Astrocyte (in vitro differentiated cells and primary cell): ENCODE measurements at regions not wholly inside any gene's neighbourhood (a gene's known extent, or its start where the extent isn't known, plus 50 kb on each side); places are given as distances from the start of the nearest gene placed in this dataset.

Experiments used
- DNase-seq: peaks from one replicate; pipeline ENCODE4 v3.0.0-alpha.2; 2010; ENCODE audit warnings: low read depth
- FAIRE-seq: peaks from 2 replicates; lab custom pipeline; 2011; peaks lifted over from hg19 to GRCh38; lab: Jason Lieb, UNC
- H2AFZ ChIP-seq: 2 replicates; pipeline ENCODE4 v1.6.0; 2012; ENCODE audit warnings: low read depth, low read length, inconsistent platforms
- H3K27ac ChIP-seq: 2 replicates; pipeline ENCODE4 v1.5.1; 2011; ENCODE audit warnings: low read depth, low read length, inconsistent platforms
- H3K27me3 ChIP-seq: 2 replicates; pipeline ENCODE4 v1.6.0; 2011; ENCODE audit warnings: low read length, inconsistent platforms; ENCODE audit not compliant: insufficient read depth
- H3K36me3 ChIP-seq: 2 replicates; pipeline ENCODE4 v1.5.1; 2011; ENCODE audit warnings: low read length, inconsistent platforms; ENCODE audit not compliant: insufficient read depth
- H3K4me1 ChIP-seq: 2 replicates; pipeline ENCODE4 v1.5.1; 2011; ENCODE audit warnings: low read length, inconsistent platforms; ENCODE audit not compliant: insufficient read depth
- H3K4me2 ChIP-seq: 2 replicates; pipeline ENCODE4 v1.6.0; 2012; ENCODE audit warnings: low read length, inconsistent platforms
- H3K4me3 ChIP-seq: 2 replicates; pipeline ENCODE4 v1.5.1; 2011; ENCODE audit warnings: low read depth, mild to moderate bottlenecking, low read length, inconsistent platforms; ENCODE audit not compliant: insufficient read depth
- H3K79me2 ChIP-seq: 2 replicates; pipeline ENCODE4 v1.6.0; 2012; ENCODE audit warnings: mild to moderate bottlenecking, low read length, inconsistent platforms; ENCODE audit not compliant: insufficient read depth
- H3K9ac ChIP-seq: 2 replicates; pipeline ENCODE4 v1.6.0; 2012; ENCODE audit warnings: mild to moderate bottlenecking, low read length, inconsistent platforms
- H3K9me3 ChIP-seq: 2 replicates; pipeline ENCODE4 v1.5.1; 2012; ENCODE audit warnings: low read depth, mild to moderate bottlenecking, low read length, inconsistent platforms; ENCODE audit not compliant: insufficient read depth
- H4K20me1 ChIP-seq: 2 replicates; pipeline ENCODE4 v1.6.0; 2012; ENCODE audit warnings: low read length, inconsistent platforms; ENCODE audit not compliant: insufficient read depth
- H3K27ac Mint-ChIP-seq: one replicate; pipeline ENCODE4 v1.8.0; 2021; ENCODE audit warnings: mild to moderate bottlenecking, mixed read lengths; ENCODE audit not compliant: unreplicated experiment
- H3K27me3 Mint-ChIP-seq: one replicate; pipeline ENCODE4 v1.8.0; 2021; ENCODE audit warnings: low read depth, mixed read lengths; ENCODE audit not compliant: unreplicated experiment
- H3K36me3 Mint-ChIP-seq: one replicate; pipeline ENCODE4 v1.8.0; 2021; ENCODE audit warnings: low read depth, mixed read lengths; ENCODE audit not compliant: unreplicated experiment
- H3K4me1 Mint-ChIP-seq: one replicate; pipeline ENCODE4 v1.8.0; 2021; ENCODE audit warnings: low read depth, mixed read lengths; ENCODE audit not compliant: unreplicated experiment
- H3K4me3 Mint-ChIP-seq: one replicate; pipeline ENCODE4 v1.8.0; 2021; ENCODE audit warnings: mild to moderate bottlenecking, moderate library complexity, mixed read lengths; ENCODE audit not compliant: unreplicated experiment
- H3K9me3 Mint-ChIP-seq: one replicate; pipeline ENCODE4 v1.8.0; 2021; ENCODE audit warnings: mild to moderate bottlenecking, mixed read lengths; ENCODE audit not compliant: unreplicated experiment
- CTCF ChIP-seq: IDR thresholded peaks from 2 replicates; pipeline ENCODE4 v1.5.1; 2011; ENCODE audit warnings: low read depth, mild to moderate bottlenecking, inconsistent platforms, low read length, moderate library complexity; ENCODE audit not compliant: insufficient read depth
- EZH2 ChIP-seq: IDR thresholded peaks from 2 replicates; pipeline ENCODE4 v1.6.1; 2012; ENCODE audit warnings: mild to moderate bottlenecking, low read length, inconsistent platforms; ENCODE audit not compliant: insufficient read depth

- peaks cover 3% of the 10 kb centered on the region for H3K36me3 Mint-ChIP-seq
- H3K4me3 Mint-ChIP-seq = no peak overlapping the region
- H3K9me3 Mint-ChIP-seq = peaks cover 3% of the 10 kb centered on the region
- DNase-seq (no peak), FAIRE-seq (no peak)
- H4K20me1 ChIP-seq = no peaks in the 10 kb centered on the region
- H3K4me1 Mint-ChIP-seq = no peaks in the 10 kb centered on the region
- H2AFZ ChIP-seq = no peak overlapping the region
- no peak overlapping the region for H3K4me2 ChIP-seq
- TF ChIP-seq CTCF (no peak), EZH2 (no peak)
- H3K4me1 ChIP-seq = no peaks in the 10 kb centered on the region
- H3K79me2 ChIP-seq = no peaks in the 10 kb centered on the region
- no peak overlapping the region for H3K9ac ChIP-seq
- no peaks in the 10 kb centered on the region for H3K27me3 ChIP-seq
- no peaks in the 10 kb centered on the region for H3K36me3 ChIP-seq
- H3K4me3 ChIP-seq = no peak overlapping the region
- H3K9me3 ChIP-seq = no peaks in the 10 kb centered on the region
- H3K27ac ChIP-seq = no peak overlapping the region
- peaks cover 52% of the 10 kb centered on the region for H3K27me3 Mint-ChIP-seq
- no peak overlapping the region for H3K27ac Mint-ChIP-seq
These were observed 208.2 kb downstream of the KIF26A start for GRCh38 chr14:104346608-104347007.

- Mint-ChIP-seq H3K4me1 (no peaks in the 10 kb centered on the region), H3K36me3 (peaks cover 3% of the 10 kb centered on the region), H3K27me3 (peaks cover 56% of the 10 kb centered on the region), H3K9me3 (peaks cover 3% of the 10 kb centered on the region), H3K27ac (no peak overlapping the region), H3K4me3 (no peak overlapping the region)
- Histone ChIP-seq H3K79me2 (no peaks in the 10 kb centered on the region), H4K20me1 (no peaks in the 10 kb centered on the region), H3K36me3 (no peaks in the 10 kb centered on the region), H3K4me1 (no peaks in the 10 kb centered on the region), H3K27me3 (no peaks in the 10 kb centered on the region), H3K4me3 (no peak overlapping the region), H3K9ac (no peak overlapping the region), H3K4me2 (no peak overlapping the region), H3K27ac (no peak overlapping the region), H2AFZ (no peak overlapping the region), H3K9me3 (peaks cover 2% of the 10 kb centered on the region)
- DNase-seq = no peak
- TF ChIP-seq EZH2 = no peak
- TF ChIP-seq CTCF = no peak
- no peak for FAIRE-seq
These were observed 210.4 kb downstream of the KIF26A start for GRCh38 chr14:104348741-104349140.

DNA sequence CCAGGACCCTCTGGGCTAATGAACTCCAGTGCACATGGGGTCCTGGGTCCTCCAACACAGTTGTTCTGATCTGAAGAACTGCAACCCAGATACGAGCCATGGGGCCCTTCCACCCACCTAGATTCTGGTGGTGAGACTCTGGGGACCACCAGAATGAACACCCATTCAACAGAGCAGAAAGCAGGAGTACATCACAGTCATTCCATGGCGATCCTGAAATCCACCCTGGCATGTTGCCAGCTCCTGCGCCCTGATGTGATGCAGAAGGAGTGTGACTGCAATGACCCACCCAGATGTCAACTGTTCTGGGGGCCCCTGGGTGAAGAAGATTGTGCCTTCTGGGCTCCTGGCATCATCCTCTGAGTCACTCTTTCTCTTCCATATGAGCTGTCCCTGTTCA lies 211.6 kb downstream of the KIF26A start:
- no peak overlapping the region for H3K27ac ChIP-seq
- peaks cover 3% of the 10 kb centered on the region for H3K9me3 Mint-ChIP-seq
- no peak overlapping the region for H3K4me3 Mint-ChIP-seq
- no peak overlapping the region for H2AFZ ChIP-seq
- H3K9me3 ChIP-seq = peaks cover 2% of the 10 kb centered on the region
- FAIRE-seq = no peak
- H4K20me1 ChIP-seq = no peaks in the 10 kb centered on the region
- no peaks in the 10 kb centered on the region for H3K36me3 ChIP-seq
- no peaks in the 10 kb centered on the region for H3K79me2 ChIP-seq
- H3K9ac ChIP-seq = no peak overlapping the region
- H3K4me3 ChIP-seq = no peak overlapping the region
- peaks cover 51% of the 10 kb centered on the region for H3K27me3 Mint-ChIP-seq
- no peaks in the 10 kb centered on the region for H3K4me1 Mint-ChIP-seq
- H3K4me1 ChIP-seq = no peaks in the 10 kb centered on the region
- peaks cover 3% of the 10 kb centered on the region for H3K36me3 Mint-ChIP-seq
- no peaks in the 10 kb centered on the region for H3K27me3 ChIP-seq
- no peak for DNase-seq
- no peak overlapping the region for H3K27ac Mint-ChIP-seq
- TF ChIP-seq EZH2 (no peak), CTCF (no peak)
- no peak overlapping the region for H3K4me2 ChIP-seq
